IPS DF 6.9 (cell line): ENCODE measurements at regions not wholly inside any gene's neighbourhood (a gene's known extent, or its start where the extent isn't known, plus 50 kb on each side); places are given as distances from the start of the nearest gene placed in this dataset.

Experiments
- DNase-seq: peaks from one replicate; pipeline ENCODE4 v3.0.0-alpha.2; 2013; ENCODE audit warnings: low read depth, low spot score
- H3K27ac ChIP-seq: one replicate; pipeline ENCODE4 v1.5.1; 2013; ENCODE audit warnings: low read length, control low read depth
- H3K27me3 ChIP-seq: 2 replicates; pipeline ENCODE4 v1.6.1; 2013; ENCODE audit warnings: mild to moderate bottlenecking, low read length; ENCODE audit not compliant: control insufficient read depth, insufficient read depth
- H3K36me3 ChIP-seq: 2 replicates; pipeline ENCODE4 v1.6.1; 2013; ENCODE audit warnings: low read length; ENCODE audit not compliant: control insufficient read depth, insufficient read depth
- H3K4me1 ChIP-seq: 2 replicates; pipeline ENCODE4 v1.6.1; 2013; ENCODE audit warnings: low read length; ENCODE audit not compliant: control insufficient read depth, insufficient read depth
- H3K4me3 ChIP-seq: 2 replicates; pipeline ENCODE4 v1.5.1; 2013; ENCODE audit warnings: mild to moderate bottlenecking, low read length
- H3K9me3 ChIP-seq: 2 replicates; pipeline ENCODE4 v1.6.1; 2013; ENCODE audit warnings: low read length, inconsistent platforms; ENCODE audit not compliant: control insufficient read depth, insufficient read depth
- WGBS: extraction: QIAGEN DNeasy Blood & Tissue Kit; methylation state at CpG from one replicate; pipeline ENCODE4 v1.1.7; 2013; ENCODE audit warnings: mixed read lengths, missing lambda C conversion rate; ENCODE audit not compliant: insufficient read length, insufficient coverage; 5-methylcytosine and 5-hydroxymethylcytosine counted together

DNA sequence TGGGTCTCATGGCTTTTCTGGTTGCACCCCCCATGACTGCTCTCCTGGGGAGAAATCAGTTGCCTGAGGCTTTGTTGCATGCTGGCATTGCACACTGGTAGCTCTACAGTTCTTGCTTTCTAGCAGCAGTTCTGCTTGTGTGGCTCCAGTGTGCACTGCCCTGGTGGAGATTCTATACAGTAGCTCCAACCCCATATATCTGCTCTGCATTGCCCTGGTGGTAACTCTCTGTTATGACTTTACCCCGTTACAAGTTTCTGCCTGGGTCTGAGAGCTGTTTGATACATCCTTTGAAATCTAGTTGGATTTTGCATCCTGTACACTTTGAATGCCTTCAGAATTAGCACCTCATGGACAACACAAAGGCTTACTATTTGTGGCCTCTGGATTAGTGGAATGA lies 241.4 kb upstream of the EPHA5 start:
- no peak overlapping the region for H3K27ac ChIP-seq
- H3K4me1 ChIP-seq: no peaks in the 10 kb centered on the region
- no peaks in the 10 kb centered on the region for H3K9me3 ChIP-seq
- DNase-seq: no peak
- H3K27me3 ChIP-seq: no peaks in the 10 kb centered on the region
- no peaks in the 10 kb centered on the region for H3K36me3 ChIP-seq
- H3K4me3 ChIP-seq: no peak overlapping the region
- WGBS: no CpG with 5 or more reads among the region's 1 CpG

DNA sequence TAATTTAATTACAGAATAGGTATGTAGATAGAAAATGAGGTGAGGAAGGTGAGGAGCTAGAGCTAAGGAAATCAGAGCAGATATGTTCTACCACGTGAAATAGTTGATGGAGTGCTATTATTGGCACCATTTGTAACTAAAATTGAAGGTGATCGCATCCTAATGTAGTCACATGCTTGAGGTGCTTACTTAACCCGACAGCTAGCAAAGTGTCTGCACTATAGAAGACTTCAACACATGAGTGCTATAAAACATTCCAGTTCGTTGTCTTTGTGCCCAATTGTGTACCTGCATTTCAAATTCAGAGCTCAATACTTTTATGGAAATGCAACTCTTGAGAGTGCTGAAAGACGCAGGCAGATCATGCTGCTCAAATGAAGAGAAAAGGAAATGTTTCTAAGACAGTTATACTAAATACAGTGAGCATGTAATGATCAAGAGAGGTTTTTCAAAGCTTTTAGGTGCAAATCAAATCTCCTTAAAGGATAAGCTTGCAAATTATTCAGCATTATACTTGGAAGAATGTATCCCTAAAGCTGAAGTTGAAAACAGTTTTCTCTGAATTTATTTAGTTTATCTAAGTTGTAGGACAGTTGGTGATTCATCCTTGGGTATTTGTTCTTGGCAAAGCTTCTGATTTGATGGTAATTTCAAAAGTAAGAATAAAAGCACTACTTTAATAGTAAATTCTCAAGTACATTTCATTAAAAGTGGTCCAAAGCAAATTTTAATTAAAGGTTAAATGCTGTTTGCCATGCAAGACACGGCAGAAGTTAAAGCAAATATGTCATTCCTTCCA lies 223.9 kb upstream of the EPHA5 start:
- Histone ChIP-seq H3K4me3 (no peak overlapping the region), H3K9me3 (no peaks in the 10 kb centered on the region), H3K36me3 (no peaks in the 10 kb centered on the region), H3K27ac (no peak overlapping the region), H3K27me3 (no peaks in the 10 kb centered on the region), H3K4me1 (no peaks in the 10 kb centered on the region)
- WGBS: no CpG with 5 or more reads among the region's 6 CpGs
- no peak for DNase-seq

DNA sequence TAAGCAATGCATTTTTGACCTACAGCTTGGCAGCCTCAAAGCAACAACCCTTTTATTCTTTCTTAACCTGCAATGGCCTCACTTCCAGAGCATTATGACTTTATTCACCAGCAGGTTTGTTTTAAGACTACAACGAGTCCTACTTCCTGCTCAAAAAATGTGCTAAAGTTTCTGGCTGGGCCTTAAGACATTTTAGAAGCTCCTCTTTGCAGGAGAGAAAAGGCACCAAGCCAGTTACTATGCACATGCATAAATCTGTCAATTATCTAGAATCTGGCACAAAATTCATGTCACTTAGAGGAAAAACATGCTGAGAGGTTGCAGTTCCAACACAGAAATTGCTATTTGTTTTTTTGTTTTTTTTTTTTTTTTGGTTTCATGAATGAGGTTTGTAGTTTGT lies 223.0 kb upstream of the EPHA5 start:
- Histone ChIP-seq H3K9me3 (no peaks in the 10 kb centered on the region), H3K27me3 (no peaks in the 10 kb centered on the region), H3K27ac (no peak overlapping the region), H3K4me3 (no peak overlapping the region), H3K36me3 (no peaks in the 10 kb centered on the region), H3K4me1 (no peaks in the 10 kb centered on the region)
- WGBS: no CpG with 5 or more reads among the region's 1 CpG
- DNase-seq: no peak

- Histone ChIP-seq H3K4me3 (no peak overlapping the region), H3K4me1 (no peaks in the 10 kb centered on the region), H3K27me3 (no peaks in the 10 kb centered on the region), H3K36me3 (no peaks in the 10 kb centered on the region), H3K27ac (no peak overlapping the region), H3K9me3 (no peaks in the 10 kb centered on the region)
- no peak for DNase-seq
- no CpG with 5 or more reads among the region's 1 CpG for WGBS
Measured at GRCh38 chr4:65880594-65880993, 210.3 kb upstream of the EPHA5 start.

DNA sequence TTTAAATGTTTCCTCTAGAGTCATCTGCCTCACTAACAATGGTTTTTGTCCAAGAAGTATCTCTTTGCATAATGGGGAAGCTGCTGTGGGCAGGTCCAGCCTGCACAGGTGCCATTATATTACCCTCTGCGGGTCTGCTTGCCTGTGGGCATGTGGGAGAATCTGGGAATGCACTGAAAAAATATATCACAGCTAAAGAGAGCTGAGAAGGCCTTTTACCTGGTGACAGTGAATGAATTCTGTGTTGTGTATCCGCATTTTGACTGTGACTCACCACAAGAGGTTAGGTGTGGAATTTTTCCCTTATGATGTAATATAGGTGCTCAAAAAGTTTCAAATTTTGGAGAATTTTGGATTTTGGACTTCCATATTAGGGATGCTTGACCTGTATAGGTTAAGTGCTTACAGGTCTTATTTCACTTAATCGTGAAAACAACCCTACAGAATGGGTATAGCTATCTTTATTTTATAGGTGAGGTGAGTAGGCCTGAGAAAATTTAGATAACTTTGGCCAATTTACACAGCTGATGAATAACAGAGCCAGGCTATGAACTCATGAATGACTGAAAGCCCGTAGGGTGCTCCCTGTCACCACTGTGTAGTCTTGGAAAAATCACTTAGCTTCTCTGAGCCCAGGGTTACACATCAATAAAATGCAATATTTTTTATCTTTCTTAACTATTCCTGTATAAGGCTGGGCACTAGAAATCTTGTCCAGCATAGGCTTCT lies 198.0 kb upstream of the EPHA5 start:
- no peak for DNase-seq
- no peak overlapping the region for H3K4me3 ChIP-seq
- no peaks in the 10 kb centered on the region for H3K9me3 ChIP-seq
- no peak overlapping the region for H3K27ac ChIP-seq
- H3K27me3 ChIP-seq: no peaks in the 10 kb centered on the region
- WGBS: no CpG with 5 or more reads among the region's 4 CpGs
- no peaks in the 10 kb centered on the region for H3K36me3 ChIP-seq
- H3K4me1 ChIP-seq: no peaks in the 10 kb centered on the region

- DNase-seq: peak; percentile 35
- Histone ChIP-seq H3K36me3 (no peaks in the 10 kb centered on the region), H3K4me3 (no peak overlapping the region), H3K9me3 (no peaks in the 10 kb centered on the region), H3K27ac (no peak overlapping the region), H3K27me3 (no peaks in the 10 kb centered on the region), H3K4me1 (no peaks in the 10 kb centered on the region)
- 100% methylated on average over 2 of the region's 4 CpGs for WGBS
Measured at GRCh38 chr4:65865489-65865888, 195.2 kb upstream of the EPHA5 start.

DNA sequence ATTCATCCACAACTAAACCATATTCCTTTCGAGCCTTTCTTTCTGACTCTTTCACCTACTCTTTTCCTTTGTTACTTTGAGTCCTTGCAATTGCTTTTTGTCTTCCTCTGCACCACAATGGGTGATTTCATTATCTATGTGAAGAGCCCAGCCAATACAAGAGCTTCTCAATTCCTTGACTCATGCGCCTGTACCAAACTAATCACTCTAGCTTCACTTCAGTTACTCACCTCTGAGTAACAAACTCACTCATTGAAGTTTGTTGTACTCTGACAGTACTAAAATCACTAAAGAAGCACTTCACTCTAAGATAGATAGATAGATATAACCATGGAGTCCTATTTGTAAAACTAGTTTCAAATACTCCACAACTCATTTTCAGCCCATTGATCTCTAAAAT lies 191.7 kb upstream of the EPHA5 start:
- no peaks in the 10 kb centered on the region for H3K27me3 ChIP-seq
- no peak overlapping the region for H3K27ac ChIP-seq
- no CpG with 5 or more reads among the region's 2 CpGs for WGBS
- no peak for DNase-seq
- no peaks in the 10 kb centered on the region for H3K4me1 ChIP-seq
- no peak overlapping the region for H3K4me3 ChIP-seq
- H3K9me3 ChIP-seq: no peaks in the 10 kb centered on the region
- no peaks in the 10 kb centered on the region for H3K36me3 ChIP-seq

GRCh38 chr4:65845199-65845773 lies 175.0 kb upstream of the EPHA5 start:
- no peak overlapping the region for H3K4me3 ChIP-seq
- H3K9me3 ChIP-seq: no peaks in the 10 kb centered on the region
- no peak overlapping the region for H3K27ac ChIP-seq
- no peaks in the 10 kb centered on the region for H3K36me3 ChIP-seq
- DNase-seq: no peak
- no CpG with 5 or more reads among the region's 4 CpGs for WGBS
- H3K27me3 ChIP-seq: no peaks in the 10 kb centered on the region
- H3K4me1 ChIP-seq: no peaks in the 10 kb centered on the region

DNA sequence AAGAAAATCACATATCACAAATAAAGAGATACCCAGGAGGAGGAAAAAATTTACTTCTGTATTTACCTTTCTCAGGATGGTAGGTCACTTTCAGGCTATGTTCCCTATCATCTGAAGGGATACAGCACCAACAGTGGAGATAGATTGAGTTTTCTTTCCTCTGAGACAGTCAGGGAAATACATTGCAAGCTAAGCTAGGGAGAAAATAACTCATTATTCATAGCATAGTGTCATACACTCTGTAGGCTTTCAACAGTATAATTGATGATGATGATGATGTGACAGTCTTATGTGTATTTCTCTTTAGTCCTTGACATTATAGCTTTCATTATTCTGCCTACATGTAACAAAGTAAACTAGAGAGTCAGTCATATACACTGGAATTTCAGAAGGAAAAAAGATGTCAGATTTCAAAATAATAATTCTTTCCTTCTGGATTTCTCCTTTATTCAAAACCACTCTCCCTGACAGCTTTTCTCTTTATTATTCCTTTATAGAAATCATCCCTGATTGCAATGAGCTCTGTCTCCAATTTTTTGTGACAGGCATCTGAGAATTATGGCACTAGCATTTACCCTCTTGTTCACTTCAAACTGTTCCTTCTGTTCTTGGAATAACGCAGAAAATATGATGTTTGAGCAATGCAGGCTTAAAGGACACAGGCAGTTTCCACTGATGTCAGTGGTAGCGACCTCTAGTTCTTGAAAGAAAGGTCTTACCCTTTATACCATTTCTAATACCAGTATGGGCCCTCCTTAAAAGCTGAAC lies 169.1 kb upstream of the EPHA5 start:
- H3K36me3 ChIP-seq: no peaks in the 10 kb centered on the region
- no peak overlapping the region for H3K4me3 ChIP-seq
- no CpG with 5 or more reads among the region's 2 CpGs for WGBS
- DNase-seq: no peak
- no peaks in the 10 kb centered on the region for H3K9me3 ChIP-seq
- H3K4me1 ChIP-seq: no peaks in the 10 kb centered on the region
- H3K27ac ChIP-seq: no peak overlapping the region
- H3K27me3 ChIP-seq: no peaks in the 10 kb centered on the region

DNA sequence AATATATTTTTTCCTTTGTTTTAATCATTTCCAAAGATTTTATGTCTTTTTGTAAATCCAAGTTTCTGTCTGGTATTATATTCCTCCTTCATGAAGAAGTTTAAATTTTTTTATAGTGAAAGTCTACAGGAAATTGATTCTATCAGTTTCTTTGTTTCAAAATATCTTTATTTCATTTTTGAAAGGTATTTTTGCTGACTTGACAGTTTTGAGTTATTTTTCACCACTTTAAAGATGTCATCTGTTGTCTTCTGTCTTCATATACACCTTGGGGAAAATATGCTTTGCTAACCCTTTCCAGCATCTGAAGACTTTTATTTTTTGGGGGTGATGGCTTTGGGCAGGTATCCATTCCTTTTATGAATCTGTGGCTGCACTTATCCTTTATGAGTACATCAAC lies 164.4 kb upstream of the EPHA5 start:
- no peak for DNase-seq

More for the DNA sequence above, 164.4 kb upstream of the EPHA5 start:
- no peaks in the 10 kb centered on the region for H3K36me3 ChIP-seq
- no peaks in the 10 kb centered on the region for H3K4me1 ChIP-seq
- no peaks in the 10 kb centered on the region for H3K27me3 ChIP-seq
- H3K27ac ChIP-seq: no peak overlapping the region
- H3K9me3 ChIP-seq: no peaks in the 10 kb centered on the region
- no peak overlapping the region for H3K4me3 ChIP-seq
